ENCODE measurements at regions not wholly inside any gene's neighbourhood (a gene's known extent, or its start where the extent isn't known, plus 50 kb on each side); places are given as distances from the start of the nearest gene placed in this dataset.

- Histone ChIP-seq H3K36me3 (no peaks in the 10 kb centered on the region), H3K27ac (no peak overlapping the region), H3K27me3 (no peaks in the 10 kb centered on the region), H3K4me1 (peaks cover 27% of the 10 kb centered on the region), H3K4me3 (no peak overlapping the region), H3K9me3 (no peaks in the 10 kb centered on the region)
- 88% methylated on average over 1 of the region's 1 CpG for WGBS
- TF ChIP-seq EP300 (IDR thresholded peaks at IDR 0.05) (no peak), CTCF (IDR thresholded peaks at IDR 0.05) (no peak), POLR2A (IDR thresholded peaks at IDR 0.05) (no peak), POLR2AphosphoS5 (IDR thresholded peaks at IDR 0.05) (no peak)
- DNase-seq (ENCODE audit: low spot score in 2 of 2): no peak
Observed at GRCh38 chr13:44197791-44198770, 175.5 kb upstream of the SERP2 start.

DNA sequence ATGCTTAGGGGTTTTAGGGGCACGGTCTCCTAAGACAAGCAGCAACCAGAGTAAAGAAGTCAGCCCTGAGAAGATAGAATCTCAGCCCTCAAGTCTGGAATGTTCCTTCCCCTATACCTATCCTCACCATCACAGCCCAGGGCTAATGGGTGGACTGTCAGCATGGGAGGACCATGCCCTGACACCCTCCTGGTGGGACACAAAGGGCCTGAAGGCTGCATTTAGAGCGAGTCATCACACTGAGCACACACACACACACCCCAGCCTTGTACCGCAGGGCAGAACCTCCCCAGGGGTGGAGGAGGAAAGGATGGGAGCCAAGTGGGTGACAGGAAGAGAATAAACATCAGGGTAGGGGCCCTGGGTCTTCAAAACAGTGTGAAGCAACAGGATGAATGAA, 174.8 kb upstream of the SERP2 start:
- no peaks in the 10 kb centered on the region for H3K9me3 ChIP-seq
- WGBS: 64% methylated on average over 3 of the region's 3 CpGs
- no peak overlapping the region for H3K27ac ChIP-seq
- DNase-seq (ENCODE audit: low spot score in 2 of 2): no peak
- H3K27me3 ChIP-seq: no peaks in the 10 kb centered on the region
- no peak overlapping the region for H3K4me3 ChIP-seq
- TF ChIP-seq POLR2A (IDR thresholded peaks at IDR 0.05) (no peak), POLR2AphosphoS5 (IDR thresholded peaks at IDR 0.05) (no peak), EP300 (IDR thresholded peaks at IDR 0.05) (no peak), CTCF (IDR thresholded peaks at IDR 0.05) (no peak)
- peaks cover 27% of the 10 kb centered on the region for H3K4me1 ChIP-seq
- no peaks in the 10 kb centered on the region for H3K36me3 ChIP-seq

DNA sequence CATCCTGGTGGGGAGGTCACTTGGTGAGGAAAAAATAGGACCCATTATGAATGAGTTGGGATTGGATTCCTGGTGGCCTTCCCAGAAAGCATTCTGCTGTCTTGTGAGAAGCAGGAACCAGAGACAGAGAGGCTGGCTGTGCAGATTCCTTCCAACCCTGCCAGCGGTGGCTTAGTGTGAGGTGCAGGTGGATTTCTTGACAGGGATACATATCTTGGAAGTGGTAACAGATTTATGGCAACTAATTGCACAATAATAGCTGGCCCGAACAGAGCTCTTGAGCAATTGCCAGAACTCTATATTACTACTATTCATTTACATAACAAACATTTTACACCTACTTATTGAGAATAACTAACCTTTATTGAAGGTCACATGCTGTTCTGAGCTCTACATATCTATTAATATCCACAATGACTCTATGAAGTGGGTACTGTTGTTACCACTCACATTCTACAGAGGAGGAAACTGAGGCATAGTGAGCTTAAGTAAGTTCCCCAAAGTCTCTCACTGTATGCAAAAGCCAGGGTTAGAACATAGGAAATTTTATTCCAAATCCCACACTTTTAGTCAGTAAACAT, 173.9 kb upstream of the SERP2 start:
- DNase-seq (ENCODE audit: low spot score in 2 of 2): no peak
- no peak for TF ChIP-seq POLR2A (IDR thresholded peaks at IDR 0.05)
- TF ChIP-seq EP300 (IDR thresholded peaks at IDR 0.05): no peak
- no peak for TF ChIP-seq CTCF (IDR thresholded peaks at IDR 0.05)
- no peak for TF ChIP-seq POLR2AphosphoS5 (IDR thresholded peaks at IDR 0.05)
- Histone ChIP-seq H3K9me3 (no peaks in the 10 kb centered on the region), H3K4me1 (peaks cover 27% of the 10 kb centered on the region), H3K4me3 (no peak overlapping the region), H3K27ac (no peak overlapping the region), H3K27me3 (no peaks in the 10 kb centered on the region), H3K36me3 (no peaks in the 10 kb centered on the region)
- 27% methylated on average over 2 of the region's 2 CpGs for WGBS

GRCh38 chr13:44206434-44206833, 167.2 kb upstream of the SERP2 start:
- Histone ChIP-seq H3K4me3 (no peak overlapping the region), H3K9me3 (no peaks in the 10 kb centered on the region), H3K27ac (no peak overlapping the region), H3K27me3 (no peaks in the 10 kb centered on the region), H3K4me1 (peaks cover 3% of the 10 kb centered on the region), H3K36me3 (no peaks in the 10 kb centered on the region)
- DNase-seq (ENCODE audit: low spot score in 2 of 2): no peak
- TF ChIP-seq POLR2A (IDR thresholded peaks at IDR 0.05) (no peak), CTCF (IDR thresholded peaks at IDR 0.05) (no peak), EP300 (IDR thresholded peaks at IDR 0.05) (no peak), POLR2AphosphoS5 (IDR thresholded peaks at IDR 0.05) (no peak)
- WGBS: 86% methylated on average over 3 of the region's 3 CpGs

DNA sequence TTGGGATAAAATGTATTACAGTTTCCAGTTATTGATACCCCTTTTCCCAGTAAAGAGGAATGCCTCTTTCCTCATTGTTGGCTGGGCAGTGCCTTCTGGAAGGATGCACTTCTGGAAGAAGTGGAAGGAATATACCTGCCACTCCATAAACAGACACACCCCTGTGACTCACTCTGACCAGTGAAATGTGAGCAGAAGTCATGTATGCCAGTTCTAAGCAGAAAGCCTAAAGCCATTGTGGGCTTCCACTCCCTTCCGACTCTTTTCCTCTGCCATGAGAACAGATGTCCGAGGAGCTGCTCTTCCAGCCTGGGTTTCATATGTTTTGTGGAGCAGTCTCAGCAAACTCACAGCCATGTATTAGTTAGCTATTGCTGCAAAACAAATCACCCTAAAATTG, 166.1 kb upstream of the SERP2 start:
- H3K27me3 ChIP-seq: no peaks in the 10 kb centered on the region
- peaks cover 7% of the 10 kb centered on the region for H3K4me1 ChIP-seq
- no peaks in the 10 kb centered on the region for H3K36me3 ChIP-seq
- DNase-seq (ENCODE audit: low spot score in 2 of 2): no peak
- no peak overlapping the region for H3K4me3 ChIP-seq
- TF ChIP-seq EP300 (IDR thresholded peaks at IDR 0.05): no peak
- no peak for TF ChIP-seq POLR2AphosphoS5 (IDR thresholded peaks at IDR 0.05)
- TF ChIP-seq CTCF (IDR thresholded peaks at IDR 0.05): no peak
- no peak for TF ChIP-seq POLR2A (IDR thresholded peaks at IDR 0.05)
- H3K27ac ChIP-seq: no peak overlapping the region
- 94% methylated on average over 2 of the region's 2 CpGs for WGBS
- no peaks in the 10 kb centered on the region for H3K9me3 ChIP-seq

All from suprapubic skin (tissue), 4 donors.